ENCODE measurements at regions not wholly inside any gene's neighbourhood (a gene's known extent, or its start where the extent isn't known, plus 50 kb on each side); places are given as distances from the start of the nearest gene placed in this dataset.
A peak's percentile ranks its signal among the peaks of the same experiment; 100 is the strongest.

- H3K27ac Mint-ChIP-seq (ENCODE audit: unreplicated experiment): peak overlapping the region; percentile 65
- H3K4me3 Mint-ChIP-seq: peak overlapping the region; percentile 2
These were observed 104.5 kb upstream of the ADGRF1 start for GRCh38 chr6:47146431-47147174.

GRCh38 chr6:47145212-47145611, 103.1 kb upstream of the ADGRF1 start:
- no peak overlapping the region for H3K4me3 Mint-ChIP-seq
- peaks cover 18% of the 10 kb centered on the region for H3K4me1 Mint-ChIP-seq
- H3K27me3 Mint-ChIP-seq (ENCODE audit: low read depth): no peaks in the 10 kb centered on the region
- H3K36me3 Mint-ChIP-seq (ENCODE audit: low read depth): no peaks in the 10 kb centered on the region
- no peak for TF ChIP-seq CTCF (conservative IDR thresholded peaks at IDR 0.05)
- H3K9me3 Mint-ChIP-seq: peaks cover 6% of the 10 kb centered on the region
- no peak overlapping the region for H3K27ac Mint-ChIP-seq (ENCODE audit: unreplicated experiment)
- no peak for DNase-seq (ENCODE audit: low read depth, low spot score)

More at GRCh38 chr6:47146431-47147174, 104.5 kb upstream of the ADGRF1 start:
- Mint-ChIP-seq H3K9me3 (peaks cover 6% of the 10 kb centered on the region), H3K4me1 (peaks cover 18% of the 10 kb centered on the region), H3K36me3 (ENCODE audit: low read depth) (no peaks in the 10 kb centered on the region), H3K27me3 (ENCODE audit: low read depth) (no peaks in the 10 kb centered on the region)
- no peak for DNase-seq (ENCODE audit: low read depth, low spot score)
- TF ChIP-seq CTCF (conservative IDR thresholded peaks at IDR 0.05): no peak

- Mint-ChIP-seq H3K4me3 (no peak overlapping the region), H3K9me3 (peaks cover 6% of the 10 kb centered on the region), H3K4me1 (peaks cover 18% of the 10 kb centered on the region), H3K27ac (ENCODE audit: unreplicated experiment) (no peak overlapping the region), H3K27me3 (ENCODE audit: low read depth) (no peaks in the 10 kb centered on the region), H3K36me3 (ENCODE audit: low read depth) (no peaks in the 10 kb centered on the region)
- no peak for TF ChIP-seq CTCF (conservative IDR thresholded peaks at IDR 0.05)
- DNase-seq (ENCODE audit: low read depth, low spot score): no peak
These were observed 102.2 kb upstream of the ADGRF1 start for GRCh38 chr6:47144306-47144705.

- DNase-seq (ENCODE audit: low read depth, low spot score): no peak
- H3K27ac Mint-ChIP-seq (ENCODE audit: unreplicated experiment): no peak overlapping the region
- peaks cover 14% of the 10 kb centered on the region for H3K4me1 Mint-ChIP-seq
- no peaks in the 10 kb centered on the region for H3K27me3 Mint-ChIP-seq (ENCODE audit: low read depth)
- no peak for TF ChIP-seq CTCF (conservative IDR thresholded peaks at IDR 0.05)
- H3K36me3 Mint-ChIP-seq (ENCODE audit: low read depth): no peaks in the 10 kb centered on the region
- no peak overlapping the region for H3K4me3 Mint-ChIP-seq
- H3K9me3 Mint-ChIP-seq: peaks cover 6% of the 10 kb centered on the region
These were observed 99.8 kb upstream of the ADGRF1 start for GRCh38 chr6:47141963-47142362.

GRCh38 chr6:47141171-47141570, 99.0 kb upstream of the ADGRF1 start:
- TF ChIP-seq CTCF (conservative IDR thresholded peaks at IDR 0.05): no peak
- Mint-ChIP-seq H3K4me1 (peaks cover 6% of the 10 kb centered on the region), H3K9me3 (peaks cover 6% of the 10 kb centered on the region), H3K27ac (ENCODE audit: unreplicated experiment) (no peak overlapping the region), H3K4me3 (no peak overlapping the region), H3K36me3 (ENCODE audit: low read depth) (no peaks in the 10 kb centered on the region), H3K27me3 (ENCODE audit: low read depth) (no peaks in the 10 kb centered on the region)
- no peak for DNase-seq (ENCODE audit: low read depth, low spot score)
